ENCODE measurements at regions not wholly inside any gene's neighbourhood (a gene's known extent, or its start where the extent isn't known, plus 50 kb on each side); places are given as distances from the start of the nearest gene placed in this dataset.

DNA sequence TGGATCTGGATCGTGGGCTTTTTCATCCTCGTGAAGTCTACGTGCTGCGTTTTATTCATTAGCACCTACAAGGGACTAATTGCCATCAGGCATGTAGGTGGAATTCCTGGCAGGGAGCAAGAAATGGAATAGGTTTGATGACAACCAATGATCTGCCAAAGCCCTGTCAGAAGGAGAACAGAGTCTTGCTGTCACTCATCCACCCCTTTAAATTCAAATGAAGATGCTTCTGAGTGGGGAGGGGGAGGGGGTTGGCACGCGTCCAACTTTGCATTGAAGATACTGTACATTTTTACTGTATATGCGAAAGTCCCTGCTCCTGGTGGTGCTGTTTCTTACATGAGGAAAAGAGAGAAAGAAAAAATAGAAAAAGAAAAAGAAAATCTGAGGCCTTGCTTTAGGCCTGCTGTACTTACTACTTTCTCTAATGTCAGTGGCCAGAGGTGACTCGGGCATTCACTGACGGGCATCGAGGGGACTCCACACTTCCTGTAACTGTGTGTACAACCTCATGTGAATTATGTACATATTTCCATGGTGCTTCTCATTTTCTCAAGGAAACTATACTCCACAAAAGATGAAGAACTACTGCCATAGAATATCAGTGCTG lies 569.1 kb downstream of the INHBA start:
- no peak for DNase-seq (ENCODE audit: low spot score)

DNA sequence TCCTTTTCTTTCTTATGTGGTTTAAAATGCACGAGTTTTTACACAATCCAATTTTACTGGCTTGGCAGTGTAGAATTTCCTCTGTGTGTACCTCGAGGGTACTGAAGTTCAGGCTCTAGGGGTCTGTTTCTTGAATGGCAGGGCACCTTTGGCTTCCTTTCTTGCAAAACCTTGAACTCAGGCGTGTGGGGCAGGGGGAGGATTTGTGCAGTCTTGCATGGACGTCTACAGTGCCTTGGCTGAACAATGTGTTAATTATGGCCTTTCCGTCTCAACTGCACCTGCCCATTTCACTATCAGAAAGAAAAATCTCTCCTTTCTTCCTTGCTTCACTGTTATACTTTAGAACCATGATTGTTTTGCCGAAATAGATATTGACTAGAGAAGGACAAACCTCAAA lies 570.9 kb downstream of the INHBA start:
- no peak for DNase-seq (ENCODE audit: low spot score)

DNA sequence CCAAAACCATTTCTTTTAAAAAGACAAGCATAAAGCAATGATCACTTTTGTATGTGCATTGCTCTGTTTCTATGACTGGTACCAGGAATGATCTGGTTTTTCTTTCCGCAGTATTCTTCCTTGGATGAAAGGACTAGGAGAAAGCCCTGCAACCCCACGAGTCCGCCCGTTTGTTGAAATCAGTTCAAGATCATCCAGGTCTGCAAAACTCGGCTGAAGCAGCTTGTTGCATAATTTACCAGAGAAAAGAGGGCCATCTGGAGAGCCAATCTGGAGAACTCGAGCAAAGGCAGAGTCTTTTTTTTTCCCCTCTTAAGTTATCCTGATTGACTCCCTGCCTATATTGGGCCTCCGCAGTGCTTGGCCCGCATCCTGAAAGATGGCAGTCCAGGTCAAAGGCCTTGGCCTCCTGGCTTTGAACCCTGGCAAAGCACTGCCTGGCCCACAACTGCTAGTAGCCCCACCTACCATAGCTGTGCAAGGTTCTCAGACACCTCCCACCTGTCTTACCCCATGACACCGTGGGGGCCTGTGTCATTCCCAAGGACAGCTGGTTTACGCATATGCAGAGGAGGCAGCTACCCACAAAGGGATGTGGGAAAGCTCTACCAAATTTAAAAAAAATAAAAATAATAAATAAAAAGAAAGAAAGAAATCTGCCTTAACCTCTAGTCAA lies 572.2 kb downstream of the INHBA start:
- DNase-seq (ENCODE audit: low spot score) = no peak

DNA sequence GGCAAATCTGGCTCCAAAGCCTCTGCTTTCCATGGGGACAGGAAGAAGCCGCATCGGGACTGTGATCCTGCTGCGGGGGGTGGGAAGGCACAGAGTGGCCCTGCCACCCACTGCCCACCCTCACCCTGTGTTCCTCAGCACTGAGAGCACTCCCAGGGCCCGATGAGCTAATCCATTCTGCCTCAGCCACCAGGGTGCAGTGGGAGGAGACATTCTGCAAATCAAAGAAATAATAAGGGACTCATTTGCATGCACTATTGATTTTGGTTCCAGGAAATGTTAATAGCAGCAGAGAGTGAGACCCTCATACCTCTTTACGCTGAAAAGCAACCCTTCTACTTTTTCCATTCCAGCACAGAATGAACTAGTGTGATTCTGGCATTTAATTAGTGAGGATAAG lies 572.8 kb downstream of the INHBA start:
- no peak for DNase-seq (ENCODE audit: low spot score)

DNA sequence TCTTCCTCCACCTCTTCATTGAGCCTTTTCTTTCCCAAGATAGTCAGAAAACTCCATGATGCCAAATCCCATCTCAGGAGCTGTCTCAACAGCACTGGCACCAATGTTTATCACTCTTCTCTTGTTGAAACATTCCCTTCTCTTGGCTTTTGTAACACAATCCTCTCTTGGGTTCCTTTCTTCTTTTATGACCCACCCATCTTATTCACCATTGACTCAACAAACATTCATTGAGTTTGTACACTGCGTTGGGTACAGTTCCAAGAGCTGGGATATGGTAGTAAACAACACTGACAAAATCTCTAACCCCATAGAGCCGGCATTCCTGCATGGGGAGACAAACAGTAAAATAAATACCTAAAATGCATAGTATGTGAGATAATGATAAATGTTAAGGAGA lies 577.5 kb downstream of the INHBA start:
- no peak for DNase-seq (ENCODE audit: low spot score)

DNA sequence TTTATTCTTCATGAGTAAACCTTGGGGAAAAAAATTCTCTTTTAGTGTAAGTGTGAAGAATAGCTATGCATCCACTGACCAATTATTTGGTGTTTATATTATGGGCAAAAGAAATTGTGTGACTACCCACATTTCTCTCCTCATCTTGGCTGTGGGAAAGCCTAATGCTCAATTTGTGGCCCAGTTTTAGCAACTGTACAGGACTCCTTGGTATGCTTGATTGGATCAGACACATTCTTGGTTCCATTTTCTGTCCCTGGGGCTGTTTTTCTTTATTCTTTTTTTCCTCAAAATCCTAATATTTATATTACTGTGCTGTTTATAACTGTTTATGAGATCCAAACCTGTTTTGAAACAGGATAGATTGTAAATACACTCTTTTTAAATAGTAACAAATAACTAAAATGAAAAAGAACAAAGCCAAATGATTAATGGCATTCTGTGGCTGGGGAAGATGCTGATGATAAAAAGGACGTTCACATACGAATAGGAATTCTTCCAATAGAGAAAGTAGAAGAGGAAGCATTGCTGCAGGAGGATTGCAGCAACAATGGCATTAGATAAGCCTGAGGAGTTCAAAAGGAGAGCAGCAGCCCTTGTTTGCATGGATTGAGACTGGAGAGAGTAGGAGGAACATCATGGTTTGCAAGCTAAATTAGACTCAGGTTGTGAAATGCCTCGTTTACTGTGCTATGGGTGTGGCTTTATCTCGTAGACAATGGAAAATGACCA lies 580.5 kb downstream of the INHBA start:
- no peak for DNase-seq (ENCODE audit: low spot score)

DNA sequence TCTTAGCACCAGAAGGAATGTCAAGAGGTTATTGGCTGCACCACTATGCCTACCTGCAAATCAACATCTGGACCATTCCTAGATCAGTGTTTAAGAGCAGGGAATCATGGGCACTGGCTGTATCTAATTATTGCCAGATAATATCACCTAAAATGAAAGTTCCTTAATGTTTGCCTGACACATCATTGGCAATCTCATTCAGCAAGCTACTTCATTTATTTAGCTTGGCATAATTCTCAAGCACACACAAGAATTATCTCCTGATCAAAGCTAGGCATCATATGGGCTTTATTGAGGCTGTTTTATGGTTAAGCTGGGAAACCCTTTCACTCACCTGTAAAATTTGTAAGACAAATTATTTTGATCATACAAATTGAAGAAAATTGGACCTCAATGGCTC lies 581.7 kb downstream of the INHBA start:
- no peak for DNase-seq (ENCODE audit: low spot score)

DNA sequence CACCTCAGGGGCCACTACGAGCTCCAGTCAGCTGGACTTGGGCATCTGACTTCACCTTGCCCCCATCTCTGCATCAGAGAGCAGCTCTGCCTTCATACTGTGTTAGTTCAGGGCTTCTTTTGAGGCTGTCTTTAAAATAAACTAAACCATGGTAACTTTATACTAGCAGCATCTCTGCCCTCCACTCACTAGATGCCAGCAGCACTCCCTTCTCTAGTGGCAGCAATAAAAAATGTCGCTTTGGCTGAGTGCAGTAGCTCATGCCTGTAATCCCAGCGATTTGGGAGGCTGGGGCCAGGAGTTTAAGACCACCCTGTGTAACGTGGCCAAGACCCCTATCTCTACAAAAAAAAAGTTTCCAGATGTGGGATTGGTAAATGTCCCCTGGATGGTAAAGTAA lies 584.4 kb downstream of the INHBA start:
- no peak for DNase-seq (ENCODE audit: low spot score)

DNA sequence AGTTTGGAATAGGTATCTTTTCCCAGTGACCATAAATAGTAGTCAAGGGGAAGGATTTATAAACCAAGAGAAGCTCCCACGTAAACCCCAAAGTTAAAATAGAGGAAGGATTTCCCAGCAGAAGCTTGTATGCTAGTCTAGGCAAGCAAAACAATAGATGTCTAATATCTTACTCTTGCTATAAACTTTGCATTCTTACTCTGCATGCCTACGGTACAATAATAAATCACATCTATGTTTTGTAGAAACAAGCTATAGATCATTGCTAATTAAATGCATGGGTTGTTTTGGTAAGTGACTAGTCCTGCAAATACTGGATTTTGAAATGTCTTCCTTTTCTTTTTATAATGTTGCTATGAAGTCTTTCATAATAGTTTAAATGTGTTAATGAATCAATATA lies 585.5 kb downstream of the INHBA start:
- no peak for DNase-seq (ENCODE audit: low spot score)

DNA sequence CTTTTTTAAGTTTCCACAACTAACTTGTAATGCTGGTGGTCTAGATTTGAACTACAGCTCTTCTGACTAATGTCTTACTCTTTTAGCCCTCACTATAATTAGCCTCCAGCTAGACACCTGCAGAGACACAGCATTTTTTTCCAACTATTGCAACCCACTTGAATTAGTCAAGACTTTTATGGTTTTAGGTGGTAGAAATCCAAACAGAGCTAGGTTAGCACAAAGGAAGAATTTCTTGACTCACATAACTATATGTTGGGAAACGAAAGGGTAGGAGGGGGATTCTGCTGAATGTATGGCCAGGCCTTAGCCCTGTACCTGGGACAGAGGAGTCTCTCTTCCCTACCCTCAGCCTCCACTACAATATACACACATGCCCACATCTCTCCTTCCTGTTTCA lies 586.1 kb downstream of the INHBA start:
- DNase-seq (ENCODE audit: low spot score) = no peak

DNA sequence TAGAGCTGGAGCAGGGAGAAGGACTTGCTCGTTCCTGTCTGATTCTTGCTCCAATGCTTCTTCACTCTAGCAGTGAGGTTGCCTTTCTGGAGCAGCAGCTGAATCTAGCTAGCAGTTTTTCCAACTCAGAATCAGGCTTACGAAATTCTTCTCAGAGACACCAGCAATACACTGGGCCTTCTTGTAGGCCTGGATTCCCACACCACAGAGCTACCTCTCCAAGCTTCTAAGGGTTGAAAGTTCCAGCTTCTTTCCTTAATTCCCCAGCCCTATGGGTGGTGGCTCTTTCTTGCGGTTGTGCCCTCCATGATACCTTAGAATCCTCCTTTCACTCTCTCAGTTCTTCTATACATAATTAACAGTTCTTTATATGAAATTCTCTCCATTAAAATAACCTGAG lies 586.6 kb downstream of the INHBA start:
- no peak for DNase-seq (ENCODE audit: low spot score)

DNA sequence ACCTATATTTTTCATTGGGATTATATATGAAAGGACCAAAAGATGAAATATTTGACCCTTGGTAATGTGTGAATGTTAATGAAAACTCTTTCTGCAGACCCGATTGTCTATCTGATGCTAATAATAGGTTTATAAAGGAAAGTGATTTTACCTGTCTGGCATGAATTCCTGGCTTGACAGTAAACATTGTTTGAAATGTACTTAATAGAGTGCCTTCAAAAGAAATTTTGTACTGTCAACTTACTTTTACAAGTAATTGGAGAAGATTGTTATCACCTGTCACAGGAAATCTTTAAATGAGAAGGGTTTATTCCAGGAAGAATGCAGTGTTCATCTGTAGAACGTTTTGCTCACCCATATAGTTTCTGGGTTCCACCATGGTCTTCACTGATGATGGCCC lies 588.2 kb downstream of the INHBA start:
- no peak for DNase-seq (ENCODE audit: low spot score)

DNA sequence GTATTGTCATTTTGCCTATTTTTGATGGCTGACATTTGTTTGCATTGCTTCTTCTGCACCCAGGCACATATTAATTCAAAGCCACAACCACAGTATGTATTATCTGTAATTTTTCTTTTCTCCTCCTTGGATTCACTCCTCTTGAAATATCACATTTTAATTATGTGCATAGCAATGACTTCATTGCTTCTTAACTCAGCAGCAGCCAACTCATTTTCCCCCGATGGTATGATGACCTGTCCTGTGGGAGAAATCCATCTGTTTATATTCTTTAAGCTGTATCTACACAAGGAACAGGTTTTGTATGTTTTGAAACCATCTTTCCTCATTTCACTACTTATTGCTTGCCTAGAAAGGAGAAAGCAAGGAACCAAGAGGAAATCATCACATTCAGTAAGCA lies 588.8 kb downstream of the INHBA start:
- DNase-seq (ENCODE audit: low spot score) = no peak

DNA sequence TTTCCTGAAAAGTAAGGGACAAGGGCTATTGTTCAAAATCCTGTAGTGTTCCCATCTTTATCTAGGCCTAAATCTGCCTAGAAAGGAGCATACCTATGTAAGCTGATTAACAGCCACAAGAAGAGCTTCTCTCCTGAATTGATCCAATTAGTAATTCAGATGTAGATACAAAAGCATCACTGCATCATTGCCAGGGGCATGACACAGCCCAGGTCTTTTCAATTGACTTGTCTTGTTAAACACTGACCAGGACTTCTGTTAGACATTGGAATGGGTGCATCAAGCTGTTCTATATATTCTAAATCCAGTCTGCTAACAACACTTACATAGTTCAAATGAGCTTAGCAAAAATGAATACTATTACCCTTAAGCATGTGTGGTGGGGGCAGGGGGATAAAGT lies 589.2 kb downstream of the INHBA start:
- DNase-seq (ENCODE audit: low spot score) = no peak

DNA sequence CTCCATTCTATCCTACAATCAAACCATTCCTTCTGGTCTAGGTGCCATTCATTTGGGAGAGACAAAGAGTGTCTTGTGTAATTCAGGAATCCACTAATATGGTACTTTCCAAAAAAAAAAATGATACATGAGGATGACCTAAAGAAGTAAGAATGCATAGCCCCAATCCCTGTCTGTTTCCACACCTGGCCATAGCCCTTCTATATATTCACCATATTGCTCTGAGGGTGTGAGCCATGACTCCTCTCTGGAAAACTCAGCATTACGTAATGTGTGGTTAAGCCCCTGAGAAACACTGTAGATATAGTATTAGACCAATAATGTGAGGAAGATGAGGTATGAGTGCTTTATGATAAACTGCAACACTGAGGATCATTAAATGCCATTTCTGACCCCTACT lies 592.7 kb downstream of the INHBA start:
- DNase-seq (ENCODE audit: low spot score) = no peak

DNA sequence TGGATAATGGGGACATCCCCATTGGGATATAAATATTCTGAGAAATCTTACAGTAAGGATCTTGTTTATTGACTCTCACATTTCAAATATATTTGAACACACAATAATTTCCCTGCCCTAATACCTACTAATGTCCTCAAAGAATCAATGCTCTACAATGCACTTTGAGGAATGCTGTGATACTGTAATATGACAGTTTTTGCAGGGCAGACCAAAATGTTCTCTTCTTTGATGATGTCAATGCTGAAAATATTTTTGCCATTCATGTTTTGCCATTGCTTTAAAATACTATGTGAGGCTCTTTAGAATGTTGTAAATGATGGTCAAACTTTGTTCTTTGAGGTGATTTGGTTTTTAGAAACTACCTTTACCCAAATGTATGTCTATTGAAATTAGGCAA lies 594.1 kb downstream of the INHBA start:
- DNase-seq (ENCODE audit: low spot score) = no peak

DNA sequence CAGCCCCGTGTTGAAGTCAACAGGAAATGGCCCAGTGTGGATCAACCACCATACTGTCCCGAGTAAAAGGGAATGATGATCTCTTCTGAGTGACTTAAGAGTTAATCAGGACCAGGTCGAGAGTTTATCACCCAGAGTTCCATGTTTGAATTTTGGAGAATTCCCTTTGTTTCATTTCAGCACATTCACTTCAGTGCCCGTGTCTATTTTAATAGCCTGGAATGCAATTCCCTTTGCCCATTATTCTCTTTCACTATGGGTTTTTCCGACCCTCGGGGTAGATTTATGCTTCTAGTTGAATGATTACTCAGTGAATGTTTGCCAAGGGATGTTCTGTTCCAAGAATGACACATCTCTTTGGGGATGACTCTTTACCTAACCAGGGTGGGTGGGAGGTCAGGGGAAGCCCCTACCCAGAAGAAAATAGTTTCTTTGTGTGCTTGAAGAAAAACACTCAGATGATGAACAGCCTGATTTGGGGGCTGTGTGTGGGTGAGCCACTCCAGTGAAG lies 594.9 kb downstream of the INHBA start:
- no peak for DNase-seq (ENCODE audit: low spot score)

DNA sequence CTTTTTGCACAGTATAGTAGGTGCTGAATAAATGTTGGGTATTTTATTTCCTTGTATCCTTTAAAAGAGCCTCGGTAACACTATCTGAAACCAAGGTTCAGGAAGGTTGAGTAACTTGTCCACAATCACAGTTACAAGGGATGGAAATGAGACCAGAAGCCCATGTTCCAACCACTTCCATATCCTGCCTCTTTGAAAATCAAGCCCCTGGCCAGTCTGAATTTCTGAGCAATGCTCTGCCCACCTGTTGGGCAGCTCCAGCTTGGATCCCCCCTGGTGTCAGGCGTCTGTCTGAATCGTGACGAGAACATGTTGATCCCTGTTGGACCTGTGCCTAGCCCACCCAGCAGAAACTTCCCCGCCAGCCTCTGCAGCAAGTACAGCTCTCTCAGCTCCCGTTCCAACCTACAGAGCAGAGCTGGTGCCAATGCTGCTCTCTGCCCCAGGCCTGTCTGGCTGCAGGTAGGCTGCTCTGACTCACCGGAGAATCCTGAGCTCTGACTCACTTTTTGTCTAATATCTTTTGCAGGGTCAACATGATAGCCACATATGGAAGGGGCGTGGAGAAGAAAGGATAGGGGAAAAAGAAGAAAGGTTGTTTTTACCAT lies 595.5 kb downstream of the INHBA start:
- no peak for DNase-seq (ENCODE audit: low spot score)

DNA sequence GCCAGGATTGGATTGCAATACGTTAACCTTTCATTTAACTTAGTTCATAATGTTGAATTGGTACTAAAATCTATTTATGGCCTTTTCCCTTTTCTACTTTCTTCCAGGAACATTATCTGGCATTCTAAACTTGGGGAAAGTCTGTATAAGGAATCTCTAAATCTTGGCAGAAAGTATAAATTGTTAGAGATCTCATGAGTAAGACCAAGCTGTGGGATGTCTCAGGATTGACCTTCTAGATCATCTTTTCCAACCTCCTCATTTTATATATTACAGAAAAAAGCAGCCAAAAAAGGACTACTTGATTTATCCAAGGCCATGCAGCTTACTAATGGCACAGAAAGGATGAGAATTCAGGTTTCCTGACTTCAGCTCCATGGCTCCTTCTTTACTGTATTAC lies 598.3 kb downstream of the INHBA start:
- no peak for DNase-seq (ENCODE audit: low spot score)

DNA sequence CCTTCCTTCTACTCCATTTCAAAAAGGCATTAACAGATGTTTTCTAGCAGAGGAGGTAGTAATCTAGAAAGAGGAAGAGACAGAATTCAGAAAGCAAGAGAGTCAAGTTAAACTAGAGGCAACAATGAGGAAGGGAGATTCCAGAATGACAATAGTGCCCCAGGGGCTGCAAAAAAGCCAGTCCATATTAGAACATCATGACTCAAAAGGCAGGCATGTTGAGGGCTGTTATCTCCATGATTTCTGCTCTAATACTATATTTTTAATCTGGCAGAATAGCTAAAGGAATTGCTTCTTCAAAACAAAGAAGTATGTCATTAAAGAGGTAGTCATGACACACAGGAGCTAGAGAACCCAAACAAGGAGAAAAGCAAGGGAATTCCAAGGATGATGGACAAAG lies 599.6 kb downstream of the INHBA start:
- DNase-seq (ENCODE audit: low spot score) = no peak

DNA sequence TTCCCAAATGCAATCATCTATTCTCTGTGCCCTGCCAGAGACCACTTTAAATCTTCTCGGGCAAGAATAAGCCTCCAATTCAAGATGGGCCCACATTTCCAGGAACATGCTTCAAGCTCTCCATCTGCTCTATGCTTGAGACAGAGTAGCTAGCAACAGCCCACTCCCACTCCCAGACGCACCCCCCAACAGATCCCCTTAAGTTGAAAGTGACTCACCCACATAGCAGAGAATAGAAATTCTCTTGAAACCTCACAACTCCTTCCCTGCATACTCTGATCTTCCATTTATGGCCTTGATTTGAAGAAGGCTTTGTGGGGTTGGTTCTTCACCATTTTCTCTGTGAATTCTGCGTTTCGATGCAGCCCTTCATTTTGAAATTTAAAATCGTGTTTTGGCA lies 604.0 kb downstream of the INHBA start:
- no peak for DNase-seq (ENCODE audit: low spot score)

DNA sequence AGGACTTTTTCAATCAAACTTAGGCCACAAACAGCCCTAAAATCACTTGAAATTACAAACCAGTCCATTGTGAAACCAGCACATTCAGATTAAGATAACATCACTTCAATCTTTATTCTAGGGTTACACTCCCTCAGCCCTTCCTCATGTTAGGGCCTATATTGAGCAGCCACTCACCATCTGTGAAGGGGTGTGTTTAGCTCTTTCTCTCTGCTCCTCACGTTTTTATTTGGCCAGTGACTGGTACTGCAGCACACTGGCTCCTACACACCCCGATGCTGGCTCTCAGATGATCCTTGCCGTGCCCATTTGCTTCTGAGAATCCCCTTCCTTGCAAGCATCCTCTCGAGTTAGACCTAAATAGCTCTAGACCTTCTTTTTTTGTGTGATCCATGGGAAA lies 604.5 kb downstream of the INHBA start:
- DNase-seq (ENCODE audit: low spot score) = no peak

DNA sequence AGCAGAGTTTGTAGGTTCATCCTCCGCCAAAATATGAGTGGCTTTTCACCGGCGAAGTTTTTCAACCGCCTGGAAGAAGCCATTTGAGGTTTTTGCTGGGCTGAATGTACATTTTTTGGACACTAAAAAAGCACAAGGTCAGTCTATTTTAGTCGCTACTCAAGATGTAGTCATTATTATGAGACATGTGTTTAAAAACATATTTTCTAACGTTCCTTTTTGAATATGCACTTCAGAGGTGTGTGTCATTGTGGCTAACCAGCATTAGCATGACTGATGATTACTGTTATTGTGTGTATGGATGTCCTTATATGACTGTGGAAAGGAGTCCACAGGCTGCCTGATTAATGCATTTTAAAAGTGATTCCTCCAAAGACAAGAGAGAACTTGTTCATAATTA lies 605.4 kb downstream of the INHBA start:
- DNase-seq (ENCODE audit: low spot score) = no peak

Measured in hematopoietic multipotent progenitor cell treated with erythropoietin and hydrocortisone succinate and interleukin-3 and kit ligand, for 15 days (in vitro differentiated cells).